ENCODE measurements at regions not wholly inside any gene's neighbourhood (a gene's known extent, or its start where the extent isn't known, plus 50 kb on each side); places are given as distances from the start of the nearest gene placed in this dataset.
"Not testable (repeated sequence)": the region's sequence is repeated elsewhere in the genome, so short reads cannot be mapped to it uniquely, and the experiment has no call there.

DNA sequence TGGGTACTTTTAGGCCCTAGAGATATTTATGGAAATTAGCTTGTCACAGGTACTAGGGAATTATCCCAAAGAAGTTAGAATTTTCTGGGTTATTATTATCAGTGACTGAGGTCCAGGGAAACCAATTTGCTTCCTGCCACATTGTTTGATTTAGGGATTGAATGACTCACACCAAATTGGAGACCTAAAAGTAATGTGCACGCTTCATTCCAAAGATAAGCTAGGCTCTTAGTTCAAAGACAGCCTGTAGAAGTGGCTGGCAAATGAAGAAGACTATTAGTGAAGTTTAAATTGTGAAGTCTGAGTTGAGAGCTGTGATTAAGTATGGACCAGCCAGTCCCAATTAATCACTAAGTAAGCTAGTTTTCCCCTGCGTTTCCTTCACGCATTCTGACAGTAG lies 188.1 kb upstream of the MYO3A start:
- DNase-seq (no peak), ATAC-seq (no peak)
- H3K4me1 ChIP-seq: no peaks in the 10 kb centered on the region

DNA sequence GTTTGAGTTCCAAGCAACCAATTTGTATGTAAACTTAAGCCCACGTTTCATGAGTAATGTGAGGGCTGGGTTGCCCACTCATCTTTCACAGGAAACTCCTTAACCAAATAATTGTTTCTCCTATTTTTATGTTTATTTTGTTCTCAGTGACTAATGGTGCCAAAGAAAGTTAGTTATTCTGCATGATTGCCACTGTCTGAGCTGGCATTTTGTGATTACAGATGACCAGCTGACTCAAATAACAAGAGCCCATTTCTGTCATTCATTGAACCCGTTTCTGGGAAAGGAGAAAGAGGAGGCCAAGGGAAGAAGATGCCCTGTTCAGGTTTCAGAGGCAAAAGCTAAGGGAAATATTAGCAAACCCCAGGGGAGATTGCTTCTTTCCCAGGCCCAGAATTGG lies 186.9 kb upstream of the MYO3A start:
- DNase-seq: no peak
- no peak for ATAC-seq
- TF ChIP-seq CTCF (IDR thresholded peaks at IDR 0.05) (no peak), POLR2A (IDR thresholded peaks at IDR 0.05) (no peak)
- Histone ChIP-seq H3K36me3 (no peaks in the 10 kb centered on the region), H3K4me3 (no peak overlapping the region), H3K9me3 (no peaks in the 10 kb centered on the region), H3K27me3 (peaks cover 0 to 5% (median 0%) of the 10 kb centered on the region in 9 donors), H3K4me1 (no peaks in the 10 kb centered on the region), H3K27ac (no peak overlapping the region)
- WGBS, 4 donors: 59 to 74% (median 65%) methylated on average over 2 of the region's 2 CpGs
- intact Hi-C loops (cut with DNase I): no loop called here

More for the DNA sequence above, 188.1 kb upstream of the MYO3A start:
- intact Hi-C loops (cut with DNase I): no loop called here
- no peaks in the 10 kb centered on the region for H3K36me3 ChIP-seq
- H3K27ac ChIP-seq: no peak overlapping the region
- peaks cover 0 to 5% (median 0%) of the 10 kb centered on the region in 9 donors for H3K27me3 ChIP-seq
- WGBS, 4 donors: 30 to 42% (median 40%) methylated on average over 3 of the region's 3 CpGs
- TF ChIP-seq POLR2A (IDR thresholded peaks at IDR 0.05): no peak
- TF ChIP-seq CTCF (IDR thresholded peaks at IDR 0.05): no peak
- H3K9me3 ChIP-seq: no peaks in the 10 kb centered on the region
- no peak overlapping the region for H3K4me3 ChIP-seq

- Histone ChIP-seq H3K9me3 (no peaks in the 10 kb centered on the region), H3K36me3 (no peaks in the 10 kb centered on the region), H3K4me1 (no peaks in the 10 kb centered on the region), H3K4me3 (no peak overlapping the region), H3K27ac (no peak overlapping the region), H3K27me3 (peaks cover 0 to 5% (median 0%) of the 10 kb centered on the region in 9 donors)
- ATAC-seq: no peak
- 88 to 89% (median 88%) methylated on average over 4 of the region's 4 CpGs for WGBS, 4 donors
- intact Hi-C loops (cut with DNase I): no loop called here
- no peak for DNase-seq
- TF ChIP-seq POLR2A (IDR thresholded peaks at IDR 0.05): no peak
- TF ChIP-seq CTCF (IDR thresholded peaks at IDR 0.05): no peak
Observed at GRCh38 chr10:25748509-25748908, 185.5 kb upstream of the MYO3A start.

DNA sequence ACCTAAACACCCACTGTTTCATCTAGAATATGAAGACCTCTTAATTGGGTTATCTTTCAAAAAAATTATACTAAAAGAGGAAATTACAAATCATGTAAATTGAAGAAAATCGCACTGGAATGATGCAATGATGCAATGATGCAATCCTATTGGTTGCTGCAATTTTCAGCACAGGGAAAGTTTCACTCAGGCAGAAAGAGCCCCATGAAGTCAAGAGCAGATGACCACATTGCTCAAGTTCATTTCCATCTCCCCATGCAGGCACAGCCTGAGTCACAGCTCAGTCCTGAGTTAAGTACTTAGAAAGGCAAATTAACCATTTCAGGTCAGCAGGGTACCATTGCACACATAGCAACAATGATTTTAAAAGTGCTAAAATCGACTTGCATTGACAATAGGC lies 180.3 kb upstream of the MYO3A start:
- Histone ChIP-seq H3K27me3 (no peaks in the 10 kb centered on the region), H3K4me3 (no peak overlapping the region), H3K4me1 (no peaks in the 10 kb centered on the region), H3K36me3 (no peaks in the 10 kb centered on the region), H3K27ac (no peak overlapping the region), H3K9me3 (no peaks in the 10 kb centered on the region)
- no peak for ATAC-seq
- DNase-seq: no peak
- intact Hi-C loops (cut with DNase I): no loop called here
- WGBS, 4 donors: 51 to 60% (median 55%) methylated on average over 2 of the region's 2 CpGs
- TF ChIP-seq CTCF (IDR thresholded peaks at IDR 0.05) (no peak), POLR2A (IDR thresholded peaks at IDR 0.05) (no peak)

DNA sequence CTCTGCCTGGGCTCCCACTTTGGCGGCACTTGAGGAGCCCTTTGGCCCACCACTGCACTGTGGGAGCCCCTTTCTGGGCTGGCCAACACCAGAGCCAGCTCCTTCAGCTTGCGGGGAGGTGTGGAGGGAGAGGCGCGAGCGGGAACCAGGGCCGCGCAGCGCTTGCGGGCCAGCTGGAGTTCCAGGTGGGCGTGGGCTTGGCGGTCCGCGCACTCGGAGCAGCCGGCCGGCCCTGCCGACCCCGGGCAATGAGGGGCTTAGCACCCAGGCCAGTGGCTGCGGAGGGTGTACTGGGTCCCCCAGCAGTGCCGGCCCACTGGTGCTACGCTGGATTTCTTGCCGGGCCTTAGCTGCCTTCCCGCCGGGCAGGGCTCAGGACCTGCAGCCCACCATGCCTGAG lies 178.2 kb upstream of the MYO3A start:
- ATAC-seq: not testable (repeated sequence)

More for the DNA sequence above, 178.2 kb upstream of the MYO3A start:
- 94 to 96% (median 95%) methylated on average over 19 to 24 of the region's 24 CpGs for WGBS, 4 donors
- H3K4me1 ChIP-seq; H3K36me3 ChIP-seq; intact Hi-C loops (cut with DNase I); H3K27ac ChIP-seq; DNase-seq; H3K4me3 ChIP-seq; H3K9me3 ChIP-seq; H3K27me3 ChIP-seq: not testable (repeated sequence)
